Prostate gland (tissue), 2 donors: ENCODE measurements at regions not wholly inside any gene's neighbourhood (a gene's known extent, or its start where the extent isn't known, plus 50 kb on each side); places are given as distances from the start of the nearest gene placed in this dataset.
A peak's percentile ranks its signal among the peaks of the same experiment; 100 is the strongest.

Experiments used
- DNase-seq: peaks from one replicate; pipeline ENCODE4 v3.0.0-alpha.2; 2019; ENCODE audit warnings: low spot score
- H3K27ac ChIP-seq, 2 donors: fragments of 200-600 bp; sonication (generic); 2 replicates each; pipeline ENCODE4 v1.5.1; 2017 to 2019
- H3K27me3 ChIP-seq: fragments of 200-600 bp; sonication (generic); replicated peaks from 2 replicates; pipeline ENCODE4 v1.5.1; 2019; ENCODE audit not compliant: insufficient read depth
- H3K36me3 ChIP-seq, 2 donors: fragments of 200-600 bp; sonication (generic); 1 replicate in 1 of 2; 2 replicates in 1 of 2; pipeline versions ENCODE4 v1.5.1 to v1.8.1; 2017 to 2019
- H3K4me1 ChIP-seq: fragments of 200-600 bp; sonication (generic); replicated peaks from 2 replicates; pipeline ENCODE4 v1.5.1; 2019
- H3K4me3 ChIP-seq, 2 donors: fragments of 200-600 bp; sonication (generic); 2 replicates each; pipeline ENCODE4 v1.5.1; 2017 to 2019
- H3K9me3 ChIP-seq: fragments of 200-600 bp; sonication (generic); 2 replicates; pipeline ENCODE4 v1.5.1; 2017
- CTCF ChIP-seq, 4 experiments: fragments of 200-600 bp in 2 of 4; fragments of 450-650 bp in 2 of 4; sonication (generic) in 2 of 4; IDR thresholded peaks; 1 replicate in 3 of 4; 2 replicates in 1 of 4; pipeline ENCODE4 v1.5.1; 2016 to 2019; ENCODE audit warnings: antibody characterized with exemption in 4 of 4, mild to moderate bottlenecking in 2 of 4, moderate library complexity in 2 of 4
- POLR2A ChIP-seq: fragments of 450-650 bp; IDR thresholded peaks from one replicate; pipeline ENCODE4 v1.6.1; 2016; ENCODE audit warnings: antibody characterized with exemption, mild to moderate bottlenecking
- POLR2AphosphoS5 ChIP-seq: sonication (generic); formaldehyde crosslinking; IDR thresholded peaks from one replicate; pipeline ENCODE4 v1.6.1; 2017; ENCODE audit warnings: antibody characterized with exemption
- WGBS: methylation state at CpG from one replicate; pipeline ENCODE4 v1.1.5; 2018; 5-methylcytosine and 5-hydroxymethylcytosine counted together
- intact Hi-C: fragments of 100-400 bp; cut with DNase I; formaldehyde crosslinking; loops from one replicate; pipeline ENCODE4 v1.14.2; 2022

GRCh38 chr3:99575683-99576082 is 62.7 kb upstream of the COL8A1 start:
- Histone ChIP-seq H3K4me3 (no peak overlapping the region), H3K36me3 (no peaks in the 10 kb centered on the region), H3K9me3 (no peaks in the 10 kb centered on the region), H3K27me3 (no peaks in the 10 kb centered on the region), H3K27ac (no peak overlapping the region), H3K4me1 (no peaks in the 10 kb centered on the region)
- DNase-seq, result no peak
- TF ChIP-seq POLR2AphosphoS5, result no peak
- TF ChIP-seq POLR2A, result no peak
- no peak for TF ChIP-seq CTCF (IDR thresholded peaks at IDR 0.05)
- intact Hi-C loops, result no loop called here
- WGBS, result 92% methylated on average over 2 of the region's 2 CpGs

DNA sequence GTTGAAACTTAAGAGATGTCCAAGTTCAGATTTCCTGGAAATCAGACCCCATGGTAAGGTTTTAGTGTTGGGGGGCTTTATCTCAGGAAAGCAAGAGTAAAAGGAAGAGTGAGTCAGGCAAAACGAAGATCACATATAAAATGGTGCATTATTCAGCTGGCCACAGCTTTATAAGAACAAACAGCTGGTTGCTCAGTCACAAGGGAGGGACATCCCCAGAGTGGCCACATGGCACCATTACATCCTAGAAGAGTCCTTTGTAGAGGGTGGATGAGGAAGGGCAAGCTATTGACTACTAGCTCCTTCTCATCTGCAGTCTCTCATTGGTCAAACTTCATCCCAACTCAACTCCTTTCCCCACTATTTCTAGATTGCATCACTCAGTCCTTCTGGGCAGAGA is 68.3 kb upstream of the COL8A1 start:
- H3K4me3 ChIP-seq, result no peak overlapping the region
- H3K36me3 ChIP-seq, result no peaks in the 10 kb centered on the region
- peaks cover 2% of the 10 kb centered on the region for H3K4me1 ChIP-seq
- 68% methylated on average over 1 of the region's 1 CpG for WGBS
- DNase-seq, result no peak
- H3K9me3 ChIP-seq, result no peaks in the 10 kb centered on the region
- intact Hi-C loops, result no loop called here
- H3K27me3 ChIP-seq, result no peaks in the 10 kb centered on the region
- H3K27ac ChIP-seq, result no peak overlapping the region
- TF ChIP-seq POLR2AphosphoS5, result no peak

- H3K9me3 ChIP-seq, result no peaks in the 10 kb centered on the region
- peaks cover 2% of the 10 kb centered on the region for H3K4me1 ChIP-seq
- DNase-seq, result no peak
- H3K27ac ChIP-seq, result no peak overlapping the region
- H3K27me3 ChIP-seq, result no peaks in the 10 kb centered on the region
- WGBS, result 37% methylated on average over 1 of the region's 1 CpG
- intact Hi-C loops, result no loop called here
- no peak for TF ChIP-seq CTCF (IDR thresholded peaks at IDR 0.05)
- peak; percentile 29 for TF ChIP-seq POLR2AphosphoS5
- no peak overlapping the region for H3K4me3 ChIP-seq
- H3K36me3 ChIP-seq, result no peaks in the 10 kb centered on the region
Observed at GRCh38 chr3:99568663-99569335, 69.6 kb upstream of the COL8A1 start.

DNA sequence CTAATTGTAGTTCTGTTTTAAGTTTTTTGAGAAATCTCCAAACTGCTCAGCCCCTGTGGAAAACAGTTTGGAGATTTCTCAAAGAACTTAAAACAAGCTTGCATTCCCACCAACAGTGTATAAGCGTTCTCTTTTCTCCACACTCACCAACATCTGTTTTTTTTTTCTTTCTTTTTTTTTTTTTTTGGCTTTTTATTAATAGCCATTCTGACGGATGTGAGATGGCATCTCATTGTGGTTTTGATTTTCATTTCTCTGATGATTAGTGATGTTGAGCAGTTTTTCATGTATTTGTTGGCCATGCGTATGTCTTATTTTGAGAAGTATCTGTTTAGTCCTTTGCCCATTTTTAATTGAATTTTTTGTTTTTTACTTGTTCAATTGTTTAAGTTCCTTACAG is 73.1 kb upstream of the COL8A1 start:
- TF ChIP-seq POLR2AphosphoS5 (no peak), CTCF (IDR thresholded peaks at IDR 0.05) (no peak), POLR2A (no peak)
- H3K4me1 ChIP-seq, result peaks cover 2% of the 10 kb centered on the region
- no peak overlapping the region for H3K4me3 ChIP-seq
- no peaks in the 10 kb centered on the region for H3K9me3 ChIP-seq
- no peak for DNase-seq
- 85% methylated on average over 3 of the region's 3 CpGs for WGBS
- H3K27ac ChIP-seq, result no peak overlapping the region
- no peaks in the 10 kb centered on the region for H3K36me3 ChIP-seq
- intact Hi-C loops, result no loop called here
- H3K27me3 ChIP-seq, result no peaks in the 10 kb centered on the region

DNA sequence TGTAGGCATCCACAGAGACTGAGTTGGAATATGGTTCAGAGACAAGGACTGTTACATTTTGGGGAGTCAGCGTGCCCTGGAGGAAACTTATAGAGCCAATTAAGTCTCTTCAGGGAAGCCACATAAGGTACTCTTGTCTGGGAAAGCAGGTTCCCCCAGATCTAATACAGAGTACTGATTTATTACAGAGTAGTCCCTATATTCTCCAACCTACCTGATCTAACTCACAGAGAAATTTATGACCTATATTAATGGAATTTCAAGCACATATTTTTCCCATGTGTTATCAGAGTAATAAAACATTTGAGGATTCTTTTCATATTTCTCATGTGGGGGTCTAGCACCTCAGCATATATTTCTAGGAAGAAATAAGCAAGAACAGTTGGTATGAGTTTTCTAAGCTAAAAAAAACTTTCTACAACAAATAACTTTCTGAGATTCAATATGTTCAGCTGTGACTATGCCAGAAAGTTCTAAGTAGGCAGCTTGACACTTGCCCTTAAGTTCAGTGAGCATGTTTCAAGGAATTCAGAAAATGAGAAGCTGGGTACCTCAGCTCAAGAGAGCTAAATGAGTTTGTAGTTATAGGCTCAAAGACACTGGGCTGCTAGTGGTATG is 75.3 kb upstream of the COL8A1 start:
- TF ChIP-seq POLR2A, result no peak
- no peak for TF ChIP-seq CTCF (IDR thresholded peaks at IDR 0.05)
- TF ChIP-seq POLR2AphosphoS5, result no peak
- H3K4me3 ChIP-seq, result no peak overlapping the region
- no peaks in the 10 kb centered on the region for H3K27me3 ChIP-seq
- WGBS, result 86% methylated on average over 1 of the region's 1 CpG
- H3K4me1 ChIP-seq, result no peaks in the 10 kb centered on the region
- intact Hi-C loops, result no loop called here
- H3K9me3 ChIP-seq, result no peaks in the 10 kb centered on the region
- DNase-seq, result no peak
- no peaks in the 10 kb centered on the region for H3K36me3 ChIP-seq
- no peak overlapping the region for H3K27ac ChIP-seq
